ENCODE measurements at regions not wholly inside any gene's neighbourhood (a gene's known extent, or its start where the extent isn't known, plus 50 kb on each side); places are given as distances from the start of the nearest gene placed in this dataset.

- no peak for TF ChIP-seq ARHGAP35 (CRISPR knock-in tag; IDR thresholded peaks at IDR 0.05; ENCODE audit: borderline replicate concordance)
- TF ChIP-seq ZNF556 (CRISPR knock-in tag; IDR thresholded peaks at IDR 0.05; ENCODE audit: borderline replicate concordance), result no peak
- no peak for TF ChIP-seq AGO1 (IDR thresholded peaks at IDR 0.05; ENCODE audit: low read depth, low read length, poor library complexity, severe bottlenecking)
- no peak for TF ChIP-seq JUNB (CRISPR knock-in tag; IDR thresholded peaks at IDR 0.05; ENCODE audit: borderline replicate concordance)
- no peak for TF ChIP-seq TBP (CRISPR knock-in tag; IDR thresholded peaks at IDR 0.05)
- TF ChIP-seq ETV6 (CRISPR knock-in tag; conservative IDR thresholded peaks at IDR 0.05), result no peak
- TF ChIP-seq, protein P1, sequence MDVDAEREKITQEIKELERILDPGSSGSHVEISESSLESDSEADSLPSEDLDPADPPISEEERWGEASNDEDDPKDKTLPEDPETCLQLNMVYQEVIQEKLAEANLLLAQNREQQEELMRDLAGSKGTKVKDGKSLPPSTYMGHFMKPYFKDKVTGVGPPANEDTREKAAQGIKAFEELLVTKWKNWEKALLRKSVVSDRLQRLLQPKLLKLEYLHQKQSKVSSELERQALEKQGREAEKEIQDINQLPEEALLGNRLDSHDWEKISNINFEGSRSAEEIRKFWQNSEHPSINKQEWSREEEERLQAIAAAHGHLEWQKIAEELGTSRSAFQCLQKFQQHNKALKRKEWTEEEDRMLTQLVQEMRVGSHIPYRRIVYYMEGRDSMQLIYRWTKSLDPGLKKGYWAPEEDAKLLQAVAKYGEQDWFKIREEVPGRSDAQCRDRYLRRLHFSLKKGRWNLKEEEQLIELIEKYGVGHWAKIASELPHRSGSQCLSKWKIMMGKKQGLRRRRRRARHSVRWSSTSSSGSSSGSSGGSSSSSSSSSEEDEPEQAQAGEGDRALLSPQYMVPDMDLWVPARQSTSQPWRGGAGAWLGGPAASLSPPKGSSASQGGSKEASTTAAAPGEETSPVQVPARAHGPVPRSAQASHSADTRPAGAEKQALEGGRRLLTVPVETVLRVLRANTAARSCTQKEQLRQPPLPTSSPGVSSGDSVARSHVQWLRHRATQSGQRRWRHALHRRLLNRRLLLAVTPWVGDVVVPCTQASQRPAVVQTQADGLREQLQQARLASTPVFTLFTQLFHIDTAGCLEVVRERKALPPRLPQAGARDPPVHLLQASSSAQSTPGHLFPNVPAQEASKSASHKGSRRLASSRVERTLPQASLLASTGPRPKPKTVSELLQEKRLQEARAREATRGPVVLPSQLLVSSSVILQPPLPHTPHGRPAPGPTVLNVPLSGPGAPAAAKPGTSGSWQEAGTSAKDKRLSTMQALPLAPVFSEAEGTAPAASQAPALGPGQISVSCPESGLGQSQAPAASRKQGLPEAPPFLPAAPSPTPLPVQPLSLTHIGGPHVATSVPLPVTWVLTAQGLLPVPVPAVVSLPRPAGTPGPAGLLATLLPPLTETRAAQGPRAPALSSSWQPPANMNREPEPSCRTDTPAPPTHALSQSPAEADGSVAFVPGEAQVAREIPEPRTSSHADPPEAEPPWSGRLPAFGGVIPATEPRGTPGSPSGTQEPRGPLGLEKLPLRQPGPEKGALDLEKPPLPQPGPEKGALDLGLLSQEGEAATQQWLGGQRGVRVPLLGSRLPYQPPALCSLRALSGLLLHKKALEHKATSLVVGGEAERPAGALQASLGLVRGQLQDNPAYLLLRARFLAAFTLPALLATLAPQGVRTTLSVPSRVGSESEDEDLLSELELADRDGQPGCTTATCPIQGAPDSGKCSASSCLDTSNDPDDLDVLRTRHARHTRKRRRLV (CRISPR knock-in tag; IDR thresholded peaks at IDR 0.05), result no peak
- TF ChIP-seq POLR2AphosphoS2 (IDR thresholded peaks at IDR 0.05; ENCODE audit: low read depth, low read length), result no peak
Measured at GRCh38 chr5:86371061-86371460, 246.7 kb upstream of the COX7C start.

Measured in HepG2 (cell line).